NCI-H2081 treated with DMSO at 0.1 percent for 48 hours (cell line): ENCODE measurements at regions not wholly inside any gene's neighbourhood (a gene's known extent, or its start where the extent isn't known, plus 50 kb on each side); places are given as distances from the start of the nearest gene placed in this dataset.
"Not testable (repeated sequence)": the region's sequence is repeated elsewhere in the genome, so short reads cannot be mapped to it uniquely, and the experiment has no call there.

Source experiments
- DNase-seq: peaks from one replicate; lab custom pipeline; 2025; lab: John Stamatoyannopoulos, UW

- DNase-seq: not testable (repeated sequence)
Measured at GRCh38 chr13:100766570-100766969, 92.0 kb upstream of the TMTC4 start.

DNA sequence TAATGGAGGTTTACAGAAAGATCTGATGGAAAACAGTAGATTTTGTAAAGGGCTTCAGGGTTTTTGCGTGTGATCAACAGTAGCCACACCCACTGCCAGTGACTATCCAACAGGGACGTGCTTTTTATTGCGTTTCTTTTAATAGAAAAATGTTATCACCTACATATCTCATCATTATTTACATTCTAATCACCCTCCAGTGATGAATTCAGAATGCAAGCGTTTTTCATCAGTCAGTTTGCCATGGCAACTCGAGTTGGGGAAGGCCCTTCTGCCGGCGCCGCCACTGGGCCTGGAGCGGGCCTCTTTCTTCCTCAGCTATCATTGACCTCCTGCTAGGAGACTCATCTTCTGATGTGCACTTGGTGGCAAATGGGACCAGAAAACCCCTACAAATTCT lies 90.3 kb upstream of the TMTC4 start:
- DNase-seq: no peak

DNA sequence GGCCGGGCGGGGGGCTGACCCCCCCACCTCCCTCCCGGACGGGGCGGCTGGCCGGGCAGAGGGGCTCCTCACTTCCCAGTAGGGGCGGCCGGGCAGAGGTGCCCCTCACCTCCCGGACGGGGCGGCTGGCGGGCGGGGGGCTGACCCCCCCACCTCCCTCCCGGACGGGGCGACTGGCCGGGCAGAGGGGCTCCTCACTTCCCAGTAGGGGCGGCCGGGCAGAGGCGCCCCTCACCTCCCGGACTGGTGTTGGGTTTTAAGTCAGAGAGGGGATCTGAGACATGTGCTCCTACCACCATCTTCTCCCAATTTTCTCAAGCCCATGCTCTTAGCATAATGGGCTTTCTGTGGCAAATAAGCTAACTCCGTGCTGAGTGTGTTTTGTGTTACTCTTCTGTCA lies 87.5 kb upstream of the TMTC4 start:
- not testable (repeated sequence) for DNase-seq

DNA sequence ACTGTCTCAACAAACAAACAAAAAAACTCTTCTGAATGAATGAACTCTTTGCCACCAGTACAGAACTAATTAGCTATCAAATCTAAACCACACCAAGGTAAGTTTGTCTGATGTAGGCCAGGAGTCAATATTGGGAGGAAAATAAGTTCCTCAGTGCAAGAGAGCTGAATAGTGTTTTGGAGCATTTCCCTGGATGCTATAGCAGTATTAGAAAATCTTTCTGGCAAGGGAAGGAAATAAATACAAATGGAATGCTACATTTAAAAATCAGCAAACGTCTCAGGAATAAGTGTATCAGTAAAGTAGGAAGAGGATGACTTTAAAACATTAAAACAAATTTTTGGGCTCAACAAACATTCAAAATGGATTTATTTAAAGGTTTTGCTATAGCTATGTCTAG lies 81.3 kb upstream of the TMTC4 start:
- DNase-seq: no peak

- no peak for DNase-seq
Measured at GRCh38 chr13:100754459-100754858, 79.9 kb upstream of the TMTC4 start.

- no peak for DNase-seq
Measured at GRCh38 chr13:100753376-100753775, 78.8 kb upstream of the TMTC4 start.

DNA sequence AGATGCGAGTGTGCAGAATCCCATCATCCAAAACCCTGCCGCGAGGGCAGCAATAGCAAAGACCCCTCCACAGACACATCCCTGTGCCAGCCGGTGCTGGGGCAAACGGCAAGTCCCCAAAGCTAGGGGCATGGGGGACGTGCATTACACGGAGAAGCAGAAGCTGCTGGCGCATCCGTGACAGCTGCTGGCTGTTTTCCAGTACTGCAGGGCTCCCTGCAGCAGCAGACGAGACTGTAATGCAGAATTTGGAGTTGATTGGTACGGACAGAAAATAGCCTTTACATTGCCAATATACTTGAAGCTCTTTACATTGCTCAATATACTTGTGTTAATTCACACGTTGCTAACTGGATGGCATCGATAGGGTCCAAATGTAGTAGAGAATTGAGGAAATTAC lies 77.2 kb upstream of the TMTC4 start:
- DNase-seq: no peak

- no peak for DNase-seq
Measured at GRCh38 chr13:100746953-100747683, 72.5 kb upstream of the TMTC4 start.

DNA sequence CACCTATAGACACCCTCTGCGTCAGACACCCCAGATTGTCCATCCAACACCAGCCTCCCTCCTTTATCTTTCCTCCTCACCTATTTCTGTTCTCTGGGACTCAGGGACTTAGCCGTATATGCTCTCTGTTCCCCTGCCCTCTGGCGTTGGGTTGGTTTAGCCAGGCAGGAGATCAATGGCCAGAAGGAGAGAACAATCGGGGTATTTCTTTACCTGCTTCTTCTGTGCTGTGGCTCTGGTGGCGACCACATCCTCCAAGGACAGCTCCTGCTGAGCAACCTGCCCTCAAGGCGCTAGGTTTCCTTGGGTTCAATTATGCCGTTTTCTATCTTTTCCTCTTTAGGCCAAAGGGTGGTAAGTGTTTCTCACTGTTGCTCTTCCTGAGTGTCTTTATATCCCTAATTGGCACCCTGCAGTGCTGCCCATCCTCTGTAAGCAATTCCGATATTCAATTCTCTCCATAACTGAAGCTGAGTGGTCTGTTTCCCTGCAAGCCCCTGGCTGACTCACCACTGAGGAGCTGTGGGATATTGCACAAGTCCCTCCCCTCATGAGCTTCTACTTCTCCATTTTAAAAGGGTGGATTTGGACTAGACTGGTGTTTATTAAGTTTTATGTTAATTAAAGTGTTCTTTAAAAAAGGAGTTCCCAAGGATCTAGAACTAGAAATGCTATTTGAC lies 63.7 kb upstream of the TMTC4 start:
- DNase-seq: no peak

GRCh38 chr13:100735494-100735893 lies 60.9 kb upstream of the TMTC4 start:
- no peak for DNase-seq

DNA sequence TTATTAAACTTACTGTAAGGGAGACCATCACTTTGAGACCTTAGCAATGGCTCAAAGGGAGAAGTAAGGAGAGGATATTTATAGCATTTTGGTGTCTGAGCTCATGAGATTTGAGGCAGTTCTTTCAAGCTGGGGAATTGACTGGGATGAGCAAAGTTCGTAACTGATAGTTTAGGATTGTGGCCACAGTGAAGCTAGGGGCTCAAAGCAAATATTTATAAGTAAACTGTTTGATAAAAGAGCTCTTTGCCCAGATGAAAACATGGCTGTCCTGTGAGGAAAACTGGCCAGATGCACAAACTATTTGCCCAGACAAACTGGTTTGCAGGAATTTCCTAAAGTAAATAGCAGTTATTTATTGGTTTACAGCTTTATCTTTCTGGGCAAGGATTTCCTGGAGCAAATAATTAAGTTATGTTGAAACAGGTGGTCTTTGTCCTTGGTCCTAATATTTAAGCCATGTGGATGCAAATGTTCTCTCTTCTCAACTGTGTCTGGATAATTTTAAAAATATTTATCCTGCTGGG lies 59.7 kb upstream of the TMTC4 start:
- no peak for DNase-seq

DNA sequence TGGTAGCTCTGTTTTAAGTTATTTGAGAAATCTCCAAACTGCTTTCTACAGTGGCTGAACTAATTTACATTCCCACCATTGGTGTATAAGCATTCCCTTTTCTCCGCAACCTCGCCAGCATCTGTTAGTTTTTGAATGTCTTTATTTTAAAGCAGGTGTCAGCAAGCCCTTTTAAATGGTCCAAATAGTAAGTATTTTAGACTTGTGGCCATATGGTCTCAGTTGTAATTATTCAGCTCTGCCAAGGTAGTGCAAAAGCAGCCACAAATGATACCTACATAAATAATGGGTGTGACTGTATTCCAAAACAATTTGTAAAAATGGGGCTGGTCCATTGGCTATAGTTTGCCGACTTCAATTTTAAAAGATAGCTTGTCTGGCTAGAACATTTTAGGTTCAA lies 58.7 kb upstream of the TMTC4 start:
- no peak for DNase-seq

DNA sequence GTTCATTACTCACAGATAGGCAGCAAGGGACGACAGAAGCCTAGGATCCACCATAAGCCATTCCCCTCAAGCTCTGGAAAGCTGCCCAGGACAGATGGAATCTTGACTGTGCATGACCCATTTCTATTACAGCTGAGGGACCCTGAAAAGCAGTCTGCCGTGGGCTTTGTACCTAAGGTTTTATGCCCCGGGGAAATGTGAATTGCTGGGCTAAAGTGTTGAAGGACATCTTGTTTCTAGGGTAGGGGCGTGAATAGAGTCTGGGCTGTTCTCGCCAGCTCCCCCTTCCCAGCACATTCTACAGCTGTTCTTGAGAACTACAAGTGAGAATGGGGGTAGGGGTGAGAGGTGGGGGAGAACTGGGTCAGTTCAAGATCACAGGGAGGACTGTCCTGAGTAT lies 53.6 kb upstream of the TMTC4 start:
- DNase-seq: no peak

- no peak for DNase-seq
Measured at GRCh38 chr13:100725472-100725871, 50.9 kb upstream of the TMTC4 start.

DNA sequence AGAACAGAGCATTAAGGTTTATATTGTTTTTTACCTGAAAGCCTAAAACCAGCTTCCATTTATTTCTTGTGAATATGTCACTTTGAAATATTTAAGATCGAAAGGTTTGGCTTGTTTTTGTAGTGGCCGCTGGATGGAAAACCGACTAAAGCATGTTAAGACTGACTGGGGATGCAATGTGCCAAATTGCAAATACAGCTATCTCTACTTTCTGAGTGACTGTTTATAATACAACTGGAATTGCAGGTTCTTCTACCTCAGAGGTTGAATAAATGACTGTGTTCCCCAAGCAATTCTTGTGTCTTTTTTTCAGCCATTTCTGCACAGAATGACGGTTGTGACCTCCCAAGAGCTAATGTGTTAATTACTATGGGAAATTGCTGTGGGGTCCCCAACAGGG lies 50.0 kb upstream of the TMTC4 start:
- DNase-seq: no peak
